Neural progenitor cell (in vitro differentiated cells): ENCODE measurements at regions not wholly inside any gene's neighbourhood (a gene's known extent, or its start where the extent isn't known, plus 50 kb on each side); places are given as distances from the start of the nearest gene placed in this dataset.

Source experiments
- CTCF ChIP-seq: fragments of 200-600 bp; sonication (generic); IDR thresholded peaks from 2 replicates; pipeline ENCODE4 v1.5.1; 2017; ENCODE audit warnings: antibody characterized with exemption, mild to moderate bottlenecking
- EZH2 ChIP-seq: fragments of 200-600 bp; sonication (generic); IDR thresholded peaks from 2 replicates; pipeline ENCODE4 v1.6.1; 2017; ENCODE audit warnings: antibody characterized with exemption, mild to moderate bottlenecking, moderate library complexity

GRCh38 chr1:189180057-189180456 is 1297.6 kb downstream of the BRINP3 start:
- TF ChIP-seq CTCF (no peak), EZH2 (no peak)
